ENCODE measurements at regions not wholly inside any gene's neighbourhood (a gene's known extent, or its start where the extent isn't known, plus 50 kb on each side); places are given as distances from the start of the nearest gene placed in this dataset. TPM values are rescaled to one million over a fixed set of nuclear protein-coding genes. Genes with fewer than 3 reads are reported as not detected.

DNA sequence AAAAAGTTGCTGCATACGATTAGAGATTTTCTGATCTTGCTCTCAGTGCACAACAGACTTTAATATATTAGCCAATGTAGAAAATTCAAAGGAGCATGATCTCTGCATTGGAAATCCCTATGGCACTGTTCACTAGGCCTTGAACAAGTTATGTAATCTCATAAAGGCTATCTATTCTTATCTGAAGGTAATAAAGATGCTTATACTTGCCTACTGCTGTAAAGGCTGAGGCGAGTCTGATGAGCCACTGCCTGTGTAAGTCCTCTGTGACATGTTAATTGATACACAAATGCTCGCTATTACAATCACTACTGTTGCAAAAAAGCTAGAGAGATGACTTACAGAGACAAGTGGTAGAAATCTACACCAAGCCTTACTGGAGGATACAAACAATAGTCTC is 207.4 kb downstream of the EPHA4 start:
- no peak overlapping the region for H2AK5ac ChIP-seq (ENCODE audit: insufficient read length, low read length)
- H3K79me2 ChIP-seq (ENCODE audit: insufficient read depth, low read length): no peaks in the 10 kb centered on the region
- H3K56ac ChIP-seq (ENCODE audit: insufficient read length, low read depth, low read length): no peak overlapping the region
- Mint-ChIP-seq H3K4me1 (peaks cover 11% of the 10 kb centered on the region in 2 experiments), H3K27ac (no peak overlapping the region), H3K36me3 (ENCODE audit: insufficient read depth in 1 of 3, low read depth in 3 of 3) (no peaks in the 10 kb centered on the region; a peak in 1 of 7 replicates), H3K4me3 (no peak overlapping the region), H3K9me3 (no peaks in the 10 kb centered on the region), H3K27me3 (ENCODE audit: low read depth) (no peaks in the 10 kb centered on the region)
- no peak overlapping the region for H3K18ac ChIP-seq (ENCODE audit: insufficient read length, low read depth, low read length)
- no peak overlapping the region for H3K4me2 ChIP-seq (ENCODE audit: insufficient read depth, insufficient read length, low read length)
- H2BK12ac ChIP-seq (ENCODE audit: insufficient read length, low read depth, low read length): no peak overlapping the region
- H3K27me3 ChIP-seq (ENCODE audit: insufficient read depth, low read length): no peaks in the 10 kb centered on the region
- no peak overlapping the region for H2BK5ac ChIP-seq (ENCODE audit: insufficient read length, low read length)
- TF ChIP-seq, protein P1, sequence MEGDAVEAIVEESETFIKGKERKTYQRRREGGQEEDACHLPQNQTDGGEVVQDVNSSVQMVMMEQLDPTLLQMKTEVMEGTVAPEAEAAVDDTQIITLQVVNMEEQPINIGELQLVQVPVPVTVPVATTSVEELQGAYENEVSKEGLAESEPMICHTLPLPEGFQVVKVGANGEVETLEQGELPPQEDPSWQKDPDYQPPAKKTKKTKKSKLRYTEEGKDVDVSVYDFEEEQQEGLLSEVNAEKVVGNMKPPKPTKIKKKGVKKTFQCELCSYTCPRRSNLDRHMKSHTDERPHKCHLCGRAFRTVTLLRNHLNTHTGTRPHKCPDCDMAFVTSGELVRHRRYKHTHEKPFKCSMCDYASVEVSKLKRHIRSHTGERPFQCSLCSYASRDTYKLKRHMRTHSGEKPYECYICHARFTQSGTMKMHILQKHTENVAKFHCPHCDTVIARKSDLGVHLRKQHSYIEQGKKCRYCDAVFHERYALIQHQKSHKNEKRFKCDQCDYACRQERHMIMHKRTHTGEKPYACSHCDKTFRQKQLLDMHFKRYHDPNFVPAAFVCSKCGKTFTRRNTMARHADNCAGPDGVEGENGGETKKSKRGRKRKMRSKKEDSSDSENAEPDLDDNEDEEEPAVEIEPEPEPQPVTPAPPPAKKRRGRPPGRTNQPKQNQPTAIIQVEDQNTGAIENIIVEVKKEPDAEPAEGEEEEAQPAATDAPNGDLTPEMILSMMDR (conservative IDR thresholded peaks at IDR 0.05): no peak
- H3K4me1 ChIP-seq (ENCODE audit: insufficient read depth, low read length): peaks cover 7% of the 10 kb centered on the region
- H3K4ac ChIP-seq (ENCODE audit: low read depth, low read length): no peak overlapping the region
- no peak for DNase-seq
- no peaks in the 10 kb centered on the region for H3K79me1 ChIP-seq (ENCODE audit: insufficient read depth, low read depth, low read length, poor library complexity, severe bottlenecking)
- no peaks in the 10 kb centered on the region for H3K9me3 ChIP-seq (ENCODE audit: control insufficient read depth, low read depth, low read length)
- H3K27ac ChIP-seq (ENCODE audit: insufficient read length, low read depth, low read length): no peak overlapping the region
- WGBS (ENCODE audit: extremely low coverage, insufficient read length, low lambda C conversion rate): no CpG with 5 or more reads among the region's 3 CpGs
- no peak overlapping the region for H4K5ac ChIP-seq (ENCODE audit: insufficient read length, low read depth, low read length)
- H2BK120ac ChIP-seq (ENCODE audit: low read depth, low read length, poor library complexity, severe bottlenecking): no peak overlapping the region
- no peak overlapping the region for H2BK15ac ChIP-seq (ENCODE audit: low read depth, low read length)
- no peak overlapping the region for H3K14ac ChIP-seq (ENCODE audit: insufficient read depth, low read length)
- H2BK20ac ChIP-seq (ENCODE audit: low read depth, low read length, poor library complexity, severe bottlenecking): no peak overlapping the region
- no peak overlapping the region for H2AFZ ChIP-seq (ENCODE audit: low read length)
- H4K91ac ChIP-seq (ENCODE audit: insufficient read length, low read depth, low read length): no peak overlapping the region
- no peaks in the 10 kb centered on the region for H3K23me2 ChIP-seq (ENCODE audit: insufficient read length, low read depth, low read length, poor library complexity, severe bottlenecking)
- H4K8ac ChIP-seq (replicated peaks; ENCODE audit: insufficient read length, low read depth, low read length): no peak overlapping the region
- no peak overlapping the region for H3T11ph ChIP-seq (ENCODE audit: low read length)
- no peak overlapping the region for H3K9ac ChIP-seq (ENCODE audit: extremely low read depth, insufficient read length, low read length)
- no peak overlapping the region for H3K23ac ChIP-seq (ENCODE audit: insufficient read length, low read depth, low read length)
- no peaks in the 10 kb centered on the region for H4K20me1 ChIP-seq (ENCODE audit: control insufficient read depth, insufficient read depth, insufficient read length)

Small RNA genes lying in the stretch of these regions (microRNA-seq; reads per million reads assigned to microRNA genes)
- not detected for gene MIR4268 (ENCODE audit: borderline microRNAs expressed)
